ENCODE measurements at regions not wholly inside any gene's neighbourhood (a gene's known extent, or its start where the extent isn't known, plus 50 kb on each side); places are given as distances from the start of the nearest gene placed in this dataset.

DNA sequence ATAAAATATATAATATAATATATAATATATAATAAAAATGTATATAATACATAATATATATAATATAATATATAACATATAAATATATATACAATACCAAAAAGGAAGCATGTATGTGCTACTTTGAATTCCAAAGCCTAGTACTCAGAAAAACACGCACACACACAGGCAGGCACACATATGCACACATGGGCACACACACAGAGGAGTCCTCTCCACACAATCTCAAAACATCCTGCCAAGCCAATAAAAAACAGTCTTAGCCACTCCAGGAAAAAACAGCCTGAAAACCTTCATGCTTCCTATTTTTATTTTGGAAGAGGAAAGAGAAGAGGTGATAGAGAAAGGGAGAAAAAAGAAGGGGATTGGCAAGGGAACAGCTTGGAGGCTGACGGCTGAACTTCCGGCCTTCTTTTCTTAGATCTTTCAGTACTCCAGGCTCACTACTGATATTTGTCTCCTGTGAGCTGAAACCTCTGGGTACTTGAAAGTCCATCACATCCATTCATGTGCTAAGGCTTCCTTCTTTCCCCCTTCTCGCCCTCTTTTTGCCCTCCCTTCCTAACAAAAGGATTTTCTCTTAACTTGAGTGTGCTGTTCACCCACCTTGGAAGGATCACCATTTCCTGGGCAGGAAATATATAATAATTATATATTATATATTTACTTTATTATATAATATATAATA is 394.2 kb downstream of the NUAK1 start:
- TF ChIP-seq, protein P1, sequence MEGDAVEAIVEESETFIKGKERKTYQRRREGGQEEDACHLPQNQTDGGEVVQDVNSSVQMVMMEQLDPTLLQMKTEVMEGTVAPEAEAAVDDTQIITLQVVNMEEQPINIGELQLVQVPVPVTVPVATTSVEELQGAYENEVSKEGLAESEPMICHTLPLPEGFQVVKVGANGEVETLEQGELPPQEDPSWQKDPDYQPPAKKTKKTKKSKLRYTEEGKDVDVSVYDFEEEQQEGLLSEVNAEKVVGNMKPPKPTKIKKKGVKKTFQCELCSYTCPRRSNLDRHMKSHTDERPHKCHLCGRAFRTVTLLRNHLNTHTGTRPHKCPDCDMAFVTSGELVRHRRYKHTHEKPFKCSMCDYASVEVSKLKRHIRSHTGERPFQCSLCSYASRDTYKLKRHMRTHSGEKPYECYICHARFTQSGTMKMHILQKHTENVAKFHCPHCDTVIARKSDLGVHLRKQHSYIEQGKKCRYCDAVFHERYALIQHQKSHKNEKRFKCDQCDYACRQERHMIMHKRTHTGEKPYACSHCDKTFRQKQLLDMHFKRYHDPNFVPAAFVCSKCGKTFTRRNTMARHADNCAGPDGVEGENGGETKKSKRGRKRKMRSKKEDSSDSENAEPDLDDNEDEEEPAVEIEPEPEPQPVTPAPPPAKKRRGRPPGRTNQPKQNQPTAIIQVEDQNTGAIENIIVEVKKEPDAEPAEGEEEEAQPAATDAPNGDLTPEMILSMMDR (IDR thresholded peaks at IDR 0.05; ENCODE audit: insufficient read depth, low read length, poor library complexity, severe bottlenecking): no peak
- no peak for TF ChIP-seq EZH2phosphoT487 (conservative IDR thresholded peaks at IDR 0.05; ENCODE audit: low read length)
- no peaks in the 10 kb centered on the region for H3K27me3 ChIP-seq (ENCODE audit: low read length)

DNA sequence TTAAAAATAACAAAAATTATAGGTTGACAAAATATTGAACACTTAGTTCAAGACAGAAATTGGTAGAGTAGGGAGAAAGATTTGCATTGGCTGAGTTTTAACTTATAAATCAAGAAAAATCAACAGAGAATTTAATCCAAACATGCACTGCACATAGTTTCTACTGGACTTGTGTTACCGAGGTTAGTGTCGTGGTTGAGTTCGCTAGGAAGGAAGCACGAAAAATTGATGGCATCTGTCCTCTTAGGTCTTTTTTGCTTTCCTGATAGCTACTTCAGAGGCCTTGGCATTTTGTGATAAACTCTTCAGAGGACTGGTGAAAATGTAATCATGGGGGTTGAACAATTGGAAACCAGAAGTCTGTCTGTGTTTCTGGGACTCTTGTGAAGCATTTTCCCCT is 392.9 kb downstream of the NUAK1 start:
- Histone ChIP-seq H3K4me2 (ENCODE audit: low read depth, low read length, poor library complexity, severe bottlenecking) (no peak overlapping the region), H3K27ac (ENCODE audit: low read depth, low read length) (no peak overlapping the region), H3F3A (ENCODE audit: insufficient read depth) (no peaks in the 10 kb centered on the region), H3K9me3 (ENCODE audit: insufficient read depth, low read length) (no peaks in the 10 kb centered on the region), H2AFZ (ENCODE audit: low read depth, low read length, severe bottlenecking) (no peak overlapping the region), H3K9ac (ENCODE audit: low read length) (no peak overlapping the region), H3K79me2 (ENCODE audit: insufficient read depth, low read length) (no peaks in the 10 kb centered on the region), H3K9me2 (replicated peaks; ENCODE audit: insufficient read depth, low read length) (no peaks in the 10 kb centered on the region), H4K20me1 (ENCODE audit: low read depth, low read length) (no peaks in the 10 kb centered on the region), H3K36me3 (ENCODE audit: low read length) (no peaks in the 10 kb centered on the region), H3K4me3 (ENCODE audit: insufficient read depth, low read length, poor library complexity, severe bottlenecking) (no peak overlapping the region), H3K27me3 (ENCODE audit: low read length) (no peaks in the 10 kb centered on the region)
- no peak for TF ChIP-seq EZH2phosphoT487 (conservative IDR thresholded peaks at IDR 0.05; ENCODE audit: low read length)
- TF ChIP-seq, protein P1 (IDR thresholded peaks at IDR 0.05; ENCODE audit: insufficient read depth, low read length, poor library complexity, severe bottlenecking): no peak

More for the DNA sequence above, 394.2 kb downstream of the NUAK1 start:
- no peak overlapping the region for H2AFZ ChIP-seq (ENCODE audit: low read depth, low read length, severe bottlenecking)
- no peaks in the 10 kb centered on the region for H3K36me3 ChIP-seq (ENCODE audit: low read length)
- H4K20me1 ChIP-seq (ENCODE audit: low read depth, low read length): no peaks in the 10 kb centered on the region
- H3K79me2 ChIP-seq (ENCODE audit: insufficient read depth, low read length): no peaks in the 10 kb centered on the region
- no peaks in the 10 kb centered on the region for H3K9me3 ChIP-seq (ENCODE audit: insufficient read depth, low read length)
- no peak overlapping the region for H3K9ac ChIP-seq (ENCODE audit: low read length)
- H3K4me2 ChIP-seq (ENCODE audit: low read depth, low read length, poor library complexity, severe bottlenecking): no peak overlapping the region
- no peaks in the 10 kb centered on the region for H3K9me2 ChIP-seq (replicated peaks; ENCODE audit: insufficient read depth, low read length)
- no peaks in the 10 kb centered on the region for H3F3A ChIP-seq (ENCODE audit: insufficient read depth)
- no peak overlapping the region for H3K4me3 ChIP-seq (ENCODE audit: insufficient read depth, low read length, poor library complexity, severe bottlenecking)
- H3K27ac ChIP-seq (ENCODE audit: low read depth, low read length): no peak overlapping the region

DNA sequence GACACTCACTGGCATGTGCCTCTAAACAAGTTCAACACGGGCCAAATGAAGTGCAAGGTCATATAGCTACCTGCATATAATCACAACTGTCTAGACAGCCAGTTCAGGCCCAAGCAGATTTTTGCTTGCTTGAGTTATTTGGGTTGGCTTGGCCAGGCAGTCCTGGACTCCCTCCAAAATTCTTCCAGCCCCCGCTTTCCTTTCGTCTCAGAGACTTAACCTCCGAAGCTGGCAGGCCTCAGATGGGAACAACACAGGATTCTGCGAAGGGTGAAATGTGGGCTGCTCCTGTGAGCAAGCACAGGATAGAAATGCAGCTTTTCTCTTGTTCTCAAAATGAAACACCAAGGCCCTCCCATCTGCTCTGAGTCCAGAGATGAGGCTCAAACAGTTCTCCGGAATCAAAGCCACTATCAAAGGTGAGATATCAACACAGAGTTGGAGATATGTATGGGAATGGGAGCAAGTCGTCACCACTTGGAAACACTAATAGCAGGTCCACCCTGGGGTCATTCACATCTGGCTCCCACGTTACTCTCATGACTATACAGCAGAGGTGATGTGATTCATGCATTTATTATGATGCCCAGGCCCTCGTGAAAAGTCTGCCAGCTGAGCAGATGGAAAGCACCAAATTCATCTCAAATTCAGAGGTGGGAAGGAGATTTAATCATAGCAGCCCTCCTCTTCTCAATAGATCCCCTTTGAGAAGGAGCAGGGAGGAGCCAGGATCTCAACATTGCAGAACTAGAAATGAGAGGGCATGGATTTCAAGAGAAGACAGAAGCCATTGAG is 389.8 kb downstream of the NUAK1 start:
- Histone ChIP-seq H3K27ac (ENCODE audit: low read depth, low read length) (no peak overlapping the region), H3K79me2 (ENCODE audit: insufficient read depth, low read length) (no peaks in the 10 kb centered on the region), H3K9me2 (replicated peaks; ENCODE audit: insufficient read depth, low read length) (no peaks in the 10 kb centered on the region), H3K4me2 (ENCODE audit: low read depth, low read length, poor library complexity, severe bottlenecking) (no peak overlapping the region), H3K9me3 (ENCODE audit: insufficient read depth, low read length) (no peaks in the 10 kb centered on the region), H3K4me3 (ENCODE audit: insufficient read depth, low read length, poor library complexity, severe bottlenecking) (no peak overlapping the region), H3F3A (ENCODE audit: insufficient read depth) (no peaks in the 10 kb centered on the region), H4K20me1 (ENCODE audit: low read depth, low read length) (no peaks in the 10 kb centered on the region), H3K27me3 (ENCODE audit: low read length) (no peaks in the 10 kb centered on the region), H3K9ac (ENCODE audit: low read length) (no peak overlapping the region), H3K36me3 (ENCODE audit: low read length) (no peaks in the 10 kb centered on the region), H2AFZ (ENCODE audit: low read depth, low read length, severe bottlenecking) (no peak overlapping the region)
- TF ChIP-seq, protein P1 (IDR thresholded peaks at IDR 0.05; ENCODE audit: insufficient read depth, low read length, poor library complexity, severe bottlenecking): no peak
- TF ChIP-seq EZH2phosphoT487 (conservative IDR thresholded peaks at IDR 0.05; ENCODE audit: low read length): no peak
